ENCODE measurements at regions not wholly inside any gene's neighbourhood (a gene's known extent, or its start where the extent isn't known, plus 50 kb on each side); places are given as distances from the start of the nearest gene placed in this dataset.

DNA sequence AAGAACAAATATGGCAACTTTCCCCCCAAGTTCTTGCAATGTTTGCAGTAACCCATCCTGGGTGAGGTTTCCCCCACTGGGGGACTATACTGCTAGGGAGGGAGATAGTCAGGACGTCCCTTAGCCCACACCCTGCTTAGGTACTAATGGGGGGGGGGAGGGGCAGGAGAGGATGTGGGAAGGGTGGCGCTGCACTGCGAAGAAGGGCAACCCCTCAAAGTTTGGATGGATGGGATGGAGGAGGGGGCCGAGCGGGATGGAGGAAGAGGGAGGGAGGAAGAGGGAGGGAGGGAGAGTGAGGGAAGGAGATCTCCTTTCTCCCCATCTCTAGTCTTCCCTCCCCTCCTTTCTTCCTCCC, 100.6 kb upstream of the HSD17B12 start:
- Histone ChIP-seq H3K36me3 (replicated peaks; ENCODE audit: insufficient read depth, low read depth) (no peaks in the 10 kb centered on the region), H3K27ac (no peak overlapping the region), H3K79me2 (no peaks in the 10 kb centered on the region), H3K9me2 (replicated peaks; ENCODE audit: insufficient read depth) (no peaks in the 10 kb centered on the region), H3K9me3 (ENCODE audit: low read depth) (no peaks in the 10 kb centered on the region), H3K4me2 (peak overlapping the region; percentile 100), H3K4me3 (peak overlapping the region; percentile 67), H4K20me1 (ENCODE audit: insufficient read depth, poor library complexity, severe bottlenecking) (no peaks in the 10 kb centered on the region), H3K27me3 (peaks cover 95% of the 10 kb centered on the region), H3K4me1 (ENCODE audit: insufficient read depth) (peaks cover 16% of the 10 kb centered on the region), H2AFZ (no peak overlapping the region)
- 0% methylated on average over 2 of the region's 5 CpGs for WGBS (ENCODE audit: low lambda C conversion rate, missing lambda C conversion rate)
- no peak for DNase-seq (ENCODE audit: low spot score)
- TF ChIP-seq EZH2 (IDR thresholded peaks at IDR 0.05; ENCODE audit: borderline replicate concordance) (no peak), EZH2phosphoT487 (IDR thresholded peaks at IDR 0.05; ENCODE audit: low read depth, severe bottlenecking, unreplicated experiment) (no peak)
- TF ChIP-seq, protein P1, sequence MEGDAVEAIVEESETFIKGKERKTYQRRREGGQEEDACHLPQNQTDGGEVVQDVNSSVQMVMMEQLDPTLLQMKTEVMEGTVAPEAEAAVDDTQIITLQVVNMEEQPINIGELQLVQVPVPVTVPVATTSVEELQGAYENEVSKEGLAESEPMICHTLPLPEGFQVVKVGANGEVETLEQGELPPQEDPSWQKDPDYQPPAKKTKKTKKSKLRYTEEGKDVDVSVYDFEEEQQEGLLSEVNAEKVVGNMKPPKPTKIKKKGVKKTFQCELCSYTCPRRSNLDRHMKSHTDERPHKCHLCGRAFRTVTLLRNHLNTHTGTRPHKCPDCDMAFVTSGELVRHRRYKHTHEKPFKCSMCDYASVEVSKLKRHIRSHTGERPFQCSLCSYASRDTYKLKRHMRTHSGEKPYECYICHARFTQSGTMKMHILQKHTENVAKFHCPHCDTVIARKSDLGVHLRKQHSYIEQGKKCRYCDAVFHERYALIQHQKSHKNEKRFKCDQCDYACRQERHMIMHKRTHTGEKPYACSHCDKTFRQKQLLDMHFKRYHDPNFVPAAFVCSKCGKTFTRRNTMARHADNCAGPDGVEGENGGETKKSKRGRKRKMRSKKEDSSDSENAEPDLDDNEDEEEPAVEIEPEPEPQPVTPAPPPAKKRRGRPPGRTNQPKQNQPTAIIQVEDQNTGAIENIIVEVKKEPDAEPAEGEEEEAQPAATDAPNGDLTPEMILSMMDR (IDR thresholded peaks at IDR 0.05; ENCODE audit: poor library complexity), result no peak

GRCh38 chr11:43580735-43581369, 99.7 kb upstream of the HSD17B12 start:
- TF ChIP-seq EZH2 (IDR thresholded peaks at IDR 0.05; ENCODE audit: borderline replicate concordance), result peak; percentile 51
- TF ChIP-seq, protein P1 (IDR thresholded peaks at IDR 0.05; ENCODE audit: poor library complexity), result no peak
- H4K20me1 ChIP-seq (ENCODE audit: insufficient read depth, poor library complexity, severe bottlenecking), result no peaks in the 10 kb centered on the region
- no peaks in the 10 kb centered on the region for H3K79me2 ChIP-seq
- H2AFZ ChIP-seq, result peak overlapping the region; percentile 35
- H3K27ac ChIP-seq, result no peak overlapping the region
- peaks cover 12% of the 10 kb centered on the region for H3K4me1 ChIP-seq (ENCODE audit: insufficient read depth)
- H3K4me3 ChIP-seq, result no peak overlapping the region
- peak overlapping the region; percentile 100 for H3K4me2 ChIP-seq
- DNase-seq (ENCODE audit: low spot score), result no peak
- no peaks in the 10 kb centered on the region for H3K9me3 ChIP-seq (ENCODE audit: low read depth)
- H3K9me2 ChIP-seq (replicated peaks; ENCODE audit: insufficient read depth), result no peaks in the 10 kb centered on the region
- H3K36me3 ChIP-seq (replicated peaks; ENCODE audit: insufficient read depth, low read depth), result no peaks in the 10 kb centered on the region
- peaks cover 95% of the 10 kb centered on the region for H3K27me3 ChIP-seq
- WGBS (ENCODE audit: low lambda C conversion rate, missing lambda C conversion rate), result 1% methylated on average over 26 of the region's 39 CpGs

DNA sequence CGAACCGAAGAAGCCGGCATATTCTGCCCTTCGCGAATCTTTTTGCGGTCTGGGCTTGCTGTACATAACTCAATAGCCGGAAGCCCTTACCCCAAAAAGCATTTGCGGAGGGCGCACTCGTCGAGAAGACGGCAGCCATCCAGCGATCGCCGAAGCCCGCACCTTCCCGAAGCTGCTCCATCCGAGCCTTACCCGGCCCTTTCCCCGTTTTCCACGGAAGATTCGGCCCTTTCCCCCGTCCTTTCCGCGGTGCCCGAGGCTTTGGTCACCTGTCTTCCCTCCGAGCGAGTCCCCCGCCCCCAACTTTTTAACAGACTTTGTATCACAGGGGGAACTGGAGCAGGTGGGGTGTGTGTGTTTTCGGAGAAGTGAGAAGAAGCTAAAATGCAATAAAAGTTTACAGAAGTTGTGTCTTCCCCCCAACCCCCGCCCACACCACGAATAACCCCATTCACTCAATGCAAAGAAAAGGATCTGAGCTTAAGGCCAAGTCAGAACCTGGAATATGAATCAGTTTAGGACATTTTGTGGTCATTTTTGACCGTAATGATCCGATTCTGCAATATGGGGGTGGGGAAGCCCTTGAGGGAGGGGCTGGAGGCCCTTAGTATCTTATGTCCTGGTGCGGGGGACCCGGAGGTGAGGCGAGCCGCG, 99.0 kb upstream of the HSD17B12 start:
- Histone ChIP-seq H3K79me2 (no peaks in the 10 kb centered on the region), H3K4me1 (ENCODE audit: insufficient read depth) (peaks cover 8% of the 10 kb centered on the region), H3K27ac (no peak overlapping the region), H4K20me1 (ENCODE audit: insufficient read depth, poor library complexity, severe bottlenecking) (no peaks in the 10 kb centered on the region), H3K9me2 (replicated peaks; ENCODE audit: insufficient read depth) (no peaks in the 10 kb centered on the region), H3K4me2 (peak overlapping the region; percentile 100), H3K27me3 (peaks cover 95% of the 10 kb centered on the region), H3K9me3 (ENCODE audit: low read depth) (no peaks in the 10 kb centered on the region), H3K4me3 (no peak overlapping the region), H2AFZ (peak overlapping the region; percentile 35), H3K36me3 (replicated peaks; ENCODE audit: insufficient read depth, low read depth) (no peaks in the 10 kb centered on the region)
- WGBS (ENCODE audit: low lambda C conversion rate, missing lambda C conversion rate), result 6% methylated on average over 32 of the region's 39 CpGs
- TF ChIP-seq, protein P1 (IDR thresholded peaks at IDR 0.05; ENCODE audit: poor library complexity), result no peak
- peak; percentile 81 for TF ChIP-seq EZH2phosphoT487 (IDR thresholded peaks at IDR 0.05; ENCODE audit: low read depth, severe bottlenecking, unreplicated experiment)
- peak; percentile 41 for TF ChIP-seq EZH2 (IDR thresholded peaks at IDR 0.05; ENCODE audit: borderline replicate concordance)
- no peak for DNase-seq (ENCODE audit: low spot score)

Data from hepatocyte (in vitro differentiated cells).